Stomach (tissue), 4 donors: ENCODE measurements at regions not wholly inside any gene's neighbourhood (a gene's known extent, or its start where the extent isn't known, plus 50 kb on each side); places are given as distances from the start of the nearest gene placed in this dataset.

Experiments
- CTCF ChIP-seq, 7 experiments: fragments of 450-650 bp in 4 of 7; fragments of 200-600 bp in 3 of 7; sonication (generic) in 3 of 7; IDR thresholded peaks; one replicate each; pipeline ENCODE4 v1.5.1; 2016 to 2019; ENCODE audit warnings: antibody characterized with exemption in 7 of 7, control low read depth in 2 of 7, mild to moderate bottlenecking in 1 of 7
- POLR2AphosphoS5 ChIP-seq, 3 donors: sonication (generic); formaldehyde crosslinking; IDR thresholded peaks; one replicate each; pipeline ENCODE4 v1.6.1; 2016; ENCODE audit warnings: antibody characterized with exemption in 3 of 3

DNA sequence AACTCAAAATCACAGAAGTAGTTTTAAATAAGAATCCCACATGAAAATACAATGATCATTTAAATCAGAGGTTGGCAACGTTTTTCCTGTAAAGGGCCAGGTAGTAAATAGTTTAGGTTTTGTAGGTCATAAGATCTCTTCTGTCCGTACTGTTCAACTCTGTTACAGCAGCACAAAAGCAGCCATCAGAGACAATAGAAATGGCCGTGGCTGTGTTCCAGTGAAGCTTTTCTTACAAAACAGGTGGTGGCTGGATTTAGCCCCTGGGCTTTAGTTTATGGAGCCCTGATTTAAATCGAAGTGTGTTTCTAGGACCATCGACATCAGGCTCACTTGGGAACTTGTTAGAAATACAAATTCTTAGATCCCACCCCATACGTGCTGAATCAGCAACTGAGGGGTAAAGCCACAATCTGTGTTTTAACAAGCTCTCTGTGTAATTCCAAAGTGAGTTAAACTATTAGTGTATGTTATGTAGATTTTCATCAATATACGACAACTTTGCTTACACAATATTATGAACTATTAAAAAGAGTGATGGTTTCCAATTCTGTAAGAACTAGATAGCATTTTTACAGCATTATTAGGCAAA is 54.8 kb upstream of the MIR17HG start:
- TF ChIP-seq CTCF (IDR thresholded peaks at IDR 0.05) (no peak), POLR2AphosphoS5 (IDR thresholded peaks at IDR 0.05) (no peak)
